ENCODE measurements at regions not wholly inside any gene's neighbourhood (a gene's known extent, or its start where the extent isn't known, plus 50 kb on each side); places are given as distances from the start of the nearest gene placed in this dataset.

GRCh38 chr3:74027121-74027520 lies 402.4 kb upstream of the PDZRN3 start:
- H3K79me2 ChIP-seq (ENCODE audit: low read depth), result no peaks in the 10 kb centered on the region
- H3K27me3 ChIP-seq, result no peaks in the 10 kb centered on the region
- DNase-seq (ENCODE audit: low spot score), result no peak
- Mint-ChIP-seq H3K27me3 (ENCODE audit: insufficient read depth, low read depth) (peaks cover 5% of the 10 kb centered on the region), H3K4me1 (peaks cover 11% of the 10 kb centered on the region), H3K27ac (peak overlapping the region; percentile 78), H3K36me3 (no peaks in the 10 kb centered on the region), H3K9me3 (no peaks in the 10 kb centered on the region), H3K4me3 (no peak overlapping the region)
- no peak overlapping the region for H2AFZ ChIP-seq (replicated peaks)
- H3K9ac ChIP-seq, result no peak overlapping the region
- H3K4me3 ChIP-seq, result no peak overlapping the region
- no peak overlapping the region for H3K4me2 ChIP-seq
- no peaks in the 10 kb centered on the region for H3K9me3 ChIP-seq (ENCODE audit: low read depth)
- TF ChIP-seq EZH2 (IDR thresholded peaks at IDR 0.05) (no peak), EZH2phosphoT487 (IDR thresholded peaks at IDR 0.05) (no peak), CTCF (IDR thresholded peaks at IDR 0.05) (no peak)
- H4K20me1 ChIP-seq (ENCODE audit: low read depth), result no peaks in the 10 kb centered on the region
- no peak overlapping the region for H3K27ac ChIP-seq
- peaks cover 10% of the 10 kb centered on the region for H3K4me1 ChIP-seq
- H3K36me3 ChIP-seq, result no peaks in the 10 kb centered on the region
- no peaks in the 10 kb centered on the region for H3F3A ChIP-seq (ENCODE audit: low read depth)

GRCh38 chr3:74023395-74023794 lies 398.7 kb upstream of the PDZRN3 start:
- Mint-ChIP-seq H3K27ac (no peak overlapping the region), H3K27me3 (ENCODE audit: insufficient read depth, low read depth) (peaks cover 2% of the 10 kb centered on the region), H3K4me1 (peaks cover 11% of the 10 kb centered on the region), H3K9me3 (no peaks in the 10 kb centered on the region), H3K4me3 (no peak overlapping the region), H3K36me3 (no peaks in the 10 kb centered on the region)
- Histone ChIP-seq H3K79me2 (ENCODE audit: low read depth) (no peaks in the 10 kb centered on the region), H3K36me3 (no peaks in the 10 kb centered on the region), H3K4me3 (no peak overlapping the region), H4K20me1 (ENCODE audit: low read depth) (no peaks in the 10 kb centered on the region), H3K27me3 (no peaks in the 10 kb centered on the region), H3K4me2 (no peak overlapping the region), H3K4me1 (peaks cover 10% of the 10 kb centered on the region), H3F3A (ENCODE audit: low read depth) (no peaks in the 10 kb centered on the region), H3K27ac (no peak overlapping the region), H3K9ac (no peak overlapping the region), H3K9me3 (ENCODE audit: low read depth) (no peaks in the 10 kb centered on the region), H2AFZ (replicated peaks) (no peak overlapping the region)
- TF ChIP-seq EZH2 (IDR thresholded peaks at IDR 0.05) (no peak), CTCF (IDR thresholded peaks at IDR 0.05) (no peak), EZH2phosphoT487 (IDR thresholded peaks at IDR 0.05) (no peak)
- DNase-seq (ENCODE audit: low spot score), result no peak

GRCh38 chr3:74021449-74021848 lies 396.7 kb upstream of the PDZRN3 start:
- Histone ChIP-seq H3F3A (ENCODE audit: low read depth) (no peaks in the 10 kb centered on the region), H2AFZ (replicated peaks) (no peak overlapping the region), H4K20me1 (ENCODE audit: low read depth) (no peaks in the 10 kb centered on the region), H3K36me3 (no peaks in the 10 kb centered on the region), H3K27me3 (no peaks in the 10 kb centered on the region), H3K4me3 (no peak overlapping the region), H3K4me2 (no peak overlapping the region), H3K9ac (no peak overlapping the region), H3K79me2 (ENCODE audit: low read depth) (no peaks in the 10 kb centered on the region), H3K9me3 (ENCODE audit: low read depth) (no peaks in the 10 kb centered on the region), H3K4me1 (peaks cover 10% of the 10 kb centered on the region), H3K27ac (no peak overlapping the region)
- Mint-ChIP-seq H3K27ac (no peak overlapping the region), H3K9me3 (no peaks in the 10 kb centered on the region), H3K4me1 (peaks cover 8% of the 10 kb centered on the region), H3K36me3 (no peaks in the 10 kb centered on the region), H3K27me3 (ENCODE audit: insufficient read depth, low read depth) (no peaks in the 10 kb centered on the region), H3K4me3 (no peak overlapping the region)
- DNase-seq (ENCODE audit: low spot score), result no peak
- TF ChIP-seq EZH2phosphoT487 (IDR thresholded peaks at IDR 0.05), result no peak

GRCh38 chr3:74009961-74010844 lies 385.5 kb upstream of the PDZRN3 start:
- H2AFZ ChIP-seq (replicated peaks), result no peak overlapping the region
- no peaks in the 10 kb centered on the region for H3K27me3 Mint-ChIP-seq (ENCODE audit: insufficient read depth, low read depth)
- H3K9ac ChIP-seq, result no peak overlapping the region
- no peaks in the 10 kb centered on the region for H4K20me1 ChIP-seq (ENCODE audit: low read depth)
- H3F3A ChIP-seq (ENCODE audit: low read depth), result no peaks in the 10 kb centered on the region
- peak overlapping the region; percentile 41 for H3K4me2 ChIP-seq
- H3K27me3 ChIP-seq, result no peaks in the 10 kb centered on the region
- no peak overlapping the region for H3K27ac ChIP-seq
- H3K9me3 ChIP-seq (ENCODE audit: low read depth), result no peaks in the 10 kb centered on the region
- peak; percentile 39 for DNase-seq (ENCODE audit: low spot score)
- peaks cover 20% of the 10 kb centered on the region for H3K4me1 Mint-ChIP-seq
- no peak overlapping the region for H3K27ac Mint-ChIP-seq
- H3K36me3 ChIP-seq, result no peaks in the 10 kb centered on the region
- H3K9me3 Mint-ChIP-seq, result no peaks in the 10 kb centered on the region
- no peak overlapping the region for H3K4me3 Mint-ChIP-seq
- H3K79me2 ChIP-seq (ENCODE audit: low read depth), result no peaks in the 10 kb centered on the region
- H3K36me3 Mint-ChIP-seq, result no peaks in the 10 kb centered on the region
- peaks cover 22% of the 10 kb centered on the region for H3K4me1 ChIP-seq
- no peak for TF ChIP-seq EZH2phosphoT487 (IDR thresholded peaks at IDR 0.05)
- no peak for TF ChIP-seq EZH2 (IDR thresholded peaks at IDR 0.05)
- no peak for TF ChIP-seq CTCF (IDR thresholded peaks at IDR 0.05)
- no peak overlapping the region for H3K4me3 ChIP-seq

Data from neural progenitor cell (in vitro differentiated cells).